Liver (tissue), 7 donors: ENCODE measurements at regions not wholly inside any gene's neighbourhood (a gene's known extent, or its start where the extent isn't known, plus 50 kb on each side); places are given as distances from the start of the nearest gene placed in this dataset.

ENCODE experiments used
- DNase-seq: peaks from one replicate; pipeline ENCODE4 v3.0.0-alpha.2; 2017; ENCODE audit warnings: low spot score
- H3K27ac ChIP-seq, 2 donors: one replicate each; pipeline ENCODE4 v1.7.0; 2013; ENCODE audit warnings: inconsistent platforms in 2 of 2, low read length in 2 of 2, control low read depth in 1 of 2, low read depth in 1 of 2, mild to moderate bottlenecking in 1 of 2
- H3K27me3 ChIP-seq, 4 donors: one replicate each; pipeline versions ENCODE4 v1.6.1 to v1.7.0; 2013; ENCODE audit warnings: low read length in 3 of 4, inconsistent platforms in 1 of 4, mild to moderate bottlenecking in 1 of 4, moderate library complexity in 1 of 4; ENCODE audit not compliant: control insufficient read depth in 4 of 4, insufficient read depth in 4 of 4
- H3K36me3 ChIP-seq, 4 donors: one replicate each; pipeline versions ENCODE4 v1.6.1 to v1.7.0; 2013; ENCODE audit warnings: low read length in 3 of 4, mild to moderate bottlenecking in 3 of 4, low read depth in 1 of 4, moderate library complexity in 1 of 4; ENCODE audit not compliant: control insufficient read depth in 4 of 4, insufficient read depth in 3 of 4
- H3K4me1 ChIP-seq, 4 donors: one replicate each; pipeline versions ENCODE4 v1.6.1 to v1.7.0; 2013; ENCODE audit warnings: low read length in 3 of 4, mild to moderate bottlenecking in 3 of 4, moderate library complexity in 1 of 4; ENCODE audit not compliant: control insufficient read depth in 4 of 4, insufficient read depth in 4 of 4
- H3K4me3 ChIP-seq, 3 donors: one replicate each; pipeline versions ENCODE4 v1.6.1 to v1.7.0; 2013; ENCODE audit warnings: low read length in 3 of 3, control low read depth in 1 of 3, low read depth in 1 of 3, mild to moderate bottlenecking in 1 of 3
- H3K9ac ChIP-seq, 2 donors: one replicate each; pipeline ENCODE4 v1.7.0; 2013; ENCODE audit warnings: low read length in 2 of 2, mild to moderate bottlenecking in 2 of 2, moderate library complexity in 2 of 2, control low read depth in 1 of 2, low read depth in 1 of 2
- H3K9me3 ChIP-seq, 4 donors: one replicate each; pipeline versions ENCODE4 v1.6.1 to v1.7.0; 2013; ENCODE audit warnings: low read length in 3 of 4; ENCODE audit not compliant: control insufficient read depth in 4 of 4
- ATF3 ChIP-seq: IDR thresholded peaks from 2 replicates; pipeline ENCODE4 v1.6.1; 2016; ENCODE audit warnings: antibody characterized with exemption
- CTCF ChIP-seq: fragments of 150-350 bp; IDR thresholded peaks from 2 replicates; pipeline ENCODE4 v1.5.1; 2017; ENCODE audit warnings: improper control_type of control experiment, low read depth, low read length; ENCODE audit not compliant: missing input control
- EGR1 ChIP-seq, 2 donors: IDR thresholded peaks; 2 replicates each; pipeline ENCODE4 v1.6.1; 2016 to 2018; ENCODE audit warnings: antibody characterized with exemption in 2 of 2, low read depth in 2 of 2
- FOXA2 ChIP-seq: IDR thresholded peaks from 2 replicates; pipeline ENCODE4 v1.6.1; 2016; ENCODE audit warnings: antibody characterized with exemption
- GABPA ChIP-seq, 2 donors: IDR thresholded peaks in 1 of 2; conservative IDR thresholded peaks in 1 of 2; 2 replicates each; pipeline ENCODE4 v1.6.1; 2016; ENCODE audit warnings: antibody characterized with exemption in 2 of 2, mild to moderate bottlenecking in 1 of 2, moderate library complexity in 1 of 2
- HNF4A ChIP-seq, 2 donors: conservative IDR thresholded peaks; 2 replicates each; pipeline ENCODE4 v1.6.1; 2016; ENCODE audit warnings: antibody characterized with exemption in 2 of 2, mild to moderate bottlenecking in 2 of 2
- HNF4G ChIP-seq: IDR thresholded peaks from 2 replicates; pipeline ENCODE4 v1.6.1; 2016; ENCODE audit warnings: antibody characterized with exemption
- JUND ChIP-seq, 2 donors: IDR thresholded peaks; 2 replicates each; pipeline ENCODE4 v1.6.1; 2016; ENCODE audit warnings: antibody characterized with exemption in 2 of 2
- MAX ChIP-seq: IDR thresholded peaks from 2 replicates; pipeline ENCODE4 v1.6.1; 2016; ENCODE audit warnings: antibody characterized with exemption
- NR2F2 ChIP-seq: IDR thresholded peaks from 2 replicates; pipeline ENCODE4 v1.6.1; 2016; ENCODE audit warnings: antibody characterized with exemption
- REST ChIP-seq: IDR thresholded peaks from 2 replicates; pipeline ENCODE4 v1.6.1; 2016; ENCODE audit warnings: antibody characterized with exemption, mild to moderate bottlenecking
- RXRA ChIP-seq, 2 donors: IDR thresholded peaks; 2 replicates each; pipeline ENCODE4 v1.6.1; 2017 to 2018; ENCODE audit warnings: antibody characterized with exemption in 2 of 2, mild to moderate bottlenecking in 1 of 2
- SP1 ChIP-seq: IDR thresholded peaks from 2 replicates; pipeline ENCODE4 v1.6.1; 2018; ENCODE audit warnings: antibody characterized with exemption, mild to moderate bottlenecking
- TAF1 ChIP-seq: conservative IDR thresholded peaks from 2 replicates; pipeline ENCODE4 v1.6.1; 2016; ENCODE audit warnings: antibody characterized with exemption, mild to moderate bottlenecking
- ZBTB33 ChIP-seq: IDR thresholded peaks from 2 replicates; pipeline ENCODE4 v1.6.1; 2016; ENCODE audit warnings: antibody characterized with exemption
- donor health status: healthy.
- donor health status: healthy.
- donor health status: healthy.
- donor health status: healthy.

- TF ChIP-seq JUND (IDR thresholded peaks at IDR 0.05): no peak
Measured at GRCh38 chr3:81947359-81947758, 185.9 kb upstream of the GBE1 start (continued).

GRCh38 chr3:81938681-81939080 is 177.2 kb upstream of the GBE1 start:
- H3K36me3 ChIP-seq: no peaks in the 10 kb centered on the region
- no peak overlapping the region for H3K4me3 ChIP-seq
- no peaks in the 10 kb centered on the region for H3K27me3 ChIP-seq
- H3K27ac ChIP-seq: no peak overlapping the region
- no peak for DNase-seq
- H3K4me1 ChIP-seq: no peaks in the 10 kb centered on the region
- H3K9me3 ChIP-seq: peaks cover 0 to 9% (median 3%) of the 10 kb centered on the region in 4 donors
- no peak for TF ChIP-seq HNF4G
- TF ChIP-seq TAF1: no peak
- no peak for TF ChIP-seq MAX
- no peak for TF ChIP-seq ATF3
- TF ChIP-seq NR2F2: no peak
- no peak for TF ChIP-seq FOXA2
- TF ChIP-seq HNF4A (conservative IDR thresholded peaks at IDR 0.05): no peak
- no peak for TF ChIP-seq RXRA (IDR thresholded peaks at IDR 0.05)
- TF ChIP-seq SP1: no peak
- no peak for TF ChIP-seq REST
- TF ChIP-seq EGR1 (IDR thresholded peaks at IDR 0.05; ENCODE audit: low read depth in 2 of 2): no peak
- no peak for TF ChIP-seq ZBTB33
- TF ChIP-seq CTCF: no peak
- TF ChIP-seq GABPA (IDR thresholded peaks at IDR 0.05 in 1 of 2, conservative IDR thresholded peaks at IDR 0.05 in 1 of 2): no peak
- no peak overlapping the region for H3K9ac ChIP-seq
